Kidney tubule cell (primary cell): ENCODE measurements at regions not wholly inside any gene's neighbourhood (a gene's known extent, or its start where the extent isn't known, plus 50 kb on each side); places are given as distances from the start of the nearest gene placed in this dataset.
A peak's percentile ranks its signal among the peaks of the same experiment; 100 is the strongest.

Source experiments
- DNase-seq: peaks from one replicate; pipeline ENCODE4 v3.0.0-alpha.2; 2018; ENCODE audit warnings: low spot score

GRCh38 chr14:26204366-26204727 lies 393.5 kb downstream of the NOVA1 start:
- peak; percentile 30 for DNase-seq

- DNase-seq = peak; percentile 78
Observed at GRCh38 chr14:26200687-26201086, 397.1 kb downstream of the NOVA1 start.

DNA sequence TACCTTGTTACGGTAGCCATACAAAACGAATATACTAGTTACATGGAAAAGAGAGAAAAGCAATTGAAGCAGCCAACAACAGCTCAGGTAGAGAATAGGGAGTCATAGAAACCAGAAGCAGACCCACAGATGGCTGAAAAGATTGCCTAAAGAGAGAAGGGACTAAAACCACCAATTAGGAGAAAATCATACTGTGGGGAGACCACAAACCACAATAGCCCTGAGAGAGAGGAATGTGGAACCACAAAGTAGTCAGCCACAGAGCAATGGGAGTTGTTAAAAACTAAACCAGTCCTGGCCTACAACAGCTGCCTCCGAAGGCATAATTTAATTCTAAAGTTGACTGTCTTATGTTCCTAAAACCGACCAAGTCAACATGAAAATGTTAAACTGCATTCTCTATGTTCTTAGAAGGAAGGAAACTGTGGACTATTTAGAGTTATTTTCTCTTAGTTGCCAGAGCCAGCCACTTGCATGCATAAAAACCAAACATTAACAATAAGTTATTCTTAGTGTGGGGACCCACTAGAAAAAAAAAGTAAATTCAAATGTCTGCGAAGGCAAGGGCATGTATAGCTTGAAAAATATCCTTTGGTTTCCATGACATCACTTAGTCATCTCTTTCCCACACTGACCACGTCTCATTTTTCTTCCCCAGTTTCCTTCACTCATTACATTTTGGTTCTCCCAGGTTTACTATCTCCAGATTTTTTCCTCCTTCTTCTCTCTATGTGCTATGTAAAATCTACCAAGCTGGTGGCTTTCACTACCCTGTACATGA lies 398.1 kb downstream of the NOVA1 start:
- peak; percentile 89 for DNase-seq

DNA sequence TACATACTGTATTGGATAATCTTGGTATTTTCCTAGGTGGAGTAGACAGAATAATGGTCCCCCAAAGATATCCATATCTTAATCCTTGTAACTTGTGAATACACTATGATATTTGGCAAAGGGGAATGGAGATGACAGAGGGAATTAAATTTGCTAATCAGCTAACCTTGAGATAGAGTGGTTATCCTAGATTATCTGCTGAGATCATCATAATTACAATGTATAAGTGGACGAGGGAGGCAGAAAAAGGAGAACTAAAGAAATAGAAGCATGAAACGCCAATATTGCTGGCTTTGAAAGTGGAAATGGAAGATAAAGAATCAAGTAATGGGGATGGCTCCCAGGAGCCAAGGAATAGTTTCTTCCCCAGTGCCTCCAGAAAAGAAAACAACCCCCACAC lies 398.7 kb downstream of the NOVA1 start:
- no peak for DNase-seq

GRCh38 chr14:26194816-26195215 lies 403.0 kb downstream of the NOVA1 start:
- DNase-seq = no peak

DNA sequence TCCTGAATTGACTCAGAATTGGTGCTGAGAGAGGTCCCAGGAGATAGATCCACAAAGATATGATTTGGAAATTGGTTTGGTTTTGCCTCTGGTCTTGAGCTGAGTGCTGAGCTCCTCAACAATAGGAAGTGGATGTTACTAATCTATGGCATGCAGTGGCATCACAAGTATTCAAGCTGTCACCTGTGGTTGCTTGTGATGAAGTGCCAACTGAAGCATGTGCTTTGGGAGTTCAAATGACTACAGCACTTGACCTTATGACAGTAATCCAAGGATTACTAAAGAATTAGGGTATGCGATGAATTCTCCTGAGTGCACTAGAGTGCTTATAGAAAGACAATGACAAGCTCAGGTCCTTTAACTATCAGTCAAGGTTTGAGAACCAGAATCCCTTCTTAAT lies 406.2 kb downstream of the NOVA1 start:
- DNase-seq = peak; percentile 77

DNA sequence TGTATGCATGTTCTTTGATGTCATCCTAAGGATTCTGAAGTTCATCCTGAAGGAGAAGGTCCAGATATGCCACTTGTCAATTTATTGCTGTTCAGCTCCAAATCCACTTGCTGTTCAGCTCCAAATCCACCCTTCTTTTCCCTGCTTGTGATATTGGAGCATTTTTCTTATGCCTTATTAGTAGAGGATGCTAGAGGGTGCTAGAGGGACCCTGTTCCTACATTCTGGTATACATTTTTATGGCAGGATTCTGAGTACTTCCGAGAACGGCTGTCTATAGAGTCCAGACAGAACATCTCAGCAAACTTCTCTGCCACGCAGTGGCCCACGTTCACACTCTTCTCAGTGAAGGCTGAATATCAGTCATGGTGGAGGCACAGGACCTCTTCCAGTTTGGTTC lies 406.7 kb downstream of the NOVA1 start:
- no peak for DNase-seq

GRCh38 chr14:26190646-26191045 lies 407.2 kb downstream of the NOVA1 start:
- DNase-seq = peak; percentile 49

DNA sequence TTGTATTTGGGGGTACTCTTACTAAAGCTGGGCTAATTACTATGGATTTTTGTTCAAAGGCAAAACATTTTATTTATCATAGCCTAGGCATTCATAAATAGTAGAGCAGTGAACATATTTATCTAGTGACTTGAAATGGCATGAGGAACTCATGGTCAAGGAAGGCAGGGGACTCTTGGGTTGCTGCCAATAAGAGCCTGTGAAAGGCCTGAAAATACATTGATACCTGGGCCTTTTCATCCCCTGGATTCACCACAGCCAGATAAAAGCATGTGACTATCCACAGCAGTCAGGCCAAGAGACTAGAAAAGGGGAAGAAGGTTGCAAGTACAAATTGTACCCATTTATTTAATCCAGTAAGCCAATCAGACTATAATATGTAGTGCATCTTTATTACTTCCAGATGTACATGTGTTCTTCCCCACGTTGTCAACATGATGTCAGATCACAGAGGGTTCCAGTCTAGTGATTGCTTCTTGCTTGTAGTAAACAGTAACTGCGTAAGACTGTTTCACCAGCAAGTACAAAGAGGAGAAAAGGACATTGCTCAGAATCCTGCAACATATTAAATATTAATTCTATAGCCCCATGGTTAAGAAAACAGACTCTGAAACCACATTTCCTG lies 409.7 kb downstream of the NOVA1 start:
- DNase-seq = peak; percentile 55

GRCh38 chr14:26180221-26180620 lies 417.6 kb downstream of the NOVA1 start:
- no peak for DNase-seq

GRCh38 chr14:26175658-26176057 lies 422.2 kb downstream of the NOVA1 start:
- no peak for DNase-seq

DNA sequence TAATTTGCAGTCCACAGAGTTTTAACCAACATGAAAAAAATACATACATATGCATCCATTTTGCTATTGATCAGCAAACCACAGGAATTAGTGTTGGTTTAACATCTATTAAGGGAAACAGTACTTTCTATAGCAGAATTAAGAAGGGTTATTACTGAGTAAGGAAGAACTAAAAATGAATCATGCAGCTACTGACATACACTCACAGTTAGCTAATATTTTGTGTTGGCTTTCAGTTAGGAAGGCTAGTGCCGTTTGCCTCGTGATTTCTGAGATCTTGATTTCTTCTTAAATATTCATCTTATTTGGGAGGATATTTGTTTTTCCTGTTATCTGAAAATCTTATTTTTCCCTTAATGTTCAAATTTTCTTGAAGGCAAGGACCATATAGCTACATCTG lies 423.4 kb downstream of the NOVA1 start:
- DNase-seq = no peak

DNA sequence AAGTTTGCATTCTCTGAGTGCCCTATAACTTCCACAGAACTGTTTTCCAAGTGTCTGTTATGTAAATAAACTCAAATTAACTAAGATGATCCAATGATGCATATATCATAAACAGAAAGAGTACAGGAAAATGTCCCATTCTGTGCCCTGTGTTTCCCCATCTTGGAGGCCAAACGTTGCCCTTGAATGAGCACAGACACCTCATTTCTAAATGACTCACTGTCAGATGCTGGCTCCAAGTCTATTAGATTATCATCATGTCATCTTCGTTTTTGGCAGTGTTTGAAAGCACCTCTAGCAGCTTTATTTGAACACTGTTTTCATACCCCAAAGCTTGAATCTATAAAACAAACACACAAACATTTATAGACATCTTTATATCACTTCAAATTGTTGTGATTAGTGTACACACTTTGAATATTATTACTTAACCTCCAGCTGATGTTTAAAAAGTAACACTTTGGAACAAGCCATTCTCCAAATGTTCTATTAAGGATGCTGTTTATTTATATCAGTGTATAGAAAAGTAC lies 424.2 kb downstream of the NOVA1 start:
- peak; percentile 69 for DNase-seq

DNA sequence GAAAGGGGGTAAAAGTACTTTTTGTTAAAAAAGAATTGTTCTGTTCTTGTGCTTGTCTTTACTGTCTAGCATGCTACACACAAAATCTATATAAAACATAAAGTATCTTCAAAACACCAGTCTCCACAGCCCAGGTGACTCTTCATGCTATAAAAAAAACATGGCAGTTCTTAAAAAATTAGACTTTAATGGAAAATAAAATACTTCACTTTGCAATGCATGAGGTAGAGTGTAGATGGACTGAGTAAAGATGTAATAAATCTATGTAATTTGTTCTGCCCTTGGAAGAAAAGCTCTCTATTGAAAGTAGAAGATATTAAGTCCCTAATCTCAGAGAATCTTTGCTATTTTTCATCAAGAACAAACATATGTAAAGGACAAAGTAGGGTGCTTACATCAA lies 425.4 kb downstream of the NOVA1 start:
- no peak for DNase-seq

DNA sequence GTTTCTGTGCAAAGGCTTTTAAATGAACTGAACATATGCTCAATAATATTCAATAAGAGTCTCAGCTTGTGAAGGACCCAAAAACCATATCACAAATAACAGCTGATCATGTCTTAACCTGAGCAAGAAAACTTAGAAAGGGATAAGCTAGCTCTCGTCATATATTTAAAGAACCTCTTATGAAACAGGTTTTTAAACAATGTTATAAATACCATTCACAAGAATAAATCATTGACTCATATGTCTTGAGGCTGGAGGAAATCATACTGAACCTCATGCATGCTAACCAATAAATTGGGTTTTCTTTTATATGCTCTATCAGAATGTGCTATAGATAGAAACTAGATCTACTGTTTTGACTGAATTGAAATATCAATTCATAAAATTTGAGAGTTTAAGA lies 426.9 kb downstream of the NOVA1 start:
- DNase-seq = no peak

- DNase-seq = peak; percentile 57
Observed at GRCh38 chr14:26163761-26164160, 434.1 kb downstream of the NOVA1 start.

DNA sequence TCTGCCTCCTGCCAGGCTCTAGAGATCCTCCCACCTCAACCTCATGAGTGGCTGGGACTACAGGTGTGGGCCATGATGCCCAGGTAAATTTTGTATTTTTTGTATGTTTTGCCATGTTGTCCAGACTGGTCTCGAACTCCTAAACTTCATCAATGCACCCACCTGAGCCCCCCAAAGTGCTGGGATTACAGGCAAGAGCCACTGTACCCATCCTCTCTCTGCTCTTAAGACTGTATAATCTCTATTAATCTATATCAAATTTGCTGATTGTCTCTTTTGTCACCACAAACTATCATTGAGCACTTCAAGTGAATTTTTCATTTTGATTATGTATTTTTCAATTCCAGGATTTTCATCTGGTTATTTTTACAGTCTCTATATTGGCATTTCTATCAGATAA lies 440.3 kb downstream of the NOVA1 start:
- DNase-seq = no peak

- DNase-seq = no peak
Observed at GRCh38 chr14:26143057-26143456, 454.8 kb downstream of the NOVA1 start.

DNA sequence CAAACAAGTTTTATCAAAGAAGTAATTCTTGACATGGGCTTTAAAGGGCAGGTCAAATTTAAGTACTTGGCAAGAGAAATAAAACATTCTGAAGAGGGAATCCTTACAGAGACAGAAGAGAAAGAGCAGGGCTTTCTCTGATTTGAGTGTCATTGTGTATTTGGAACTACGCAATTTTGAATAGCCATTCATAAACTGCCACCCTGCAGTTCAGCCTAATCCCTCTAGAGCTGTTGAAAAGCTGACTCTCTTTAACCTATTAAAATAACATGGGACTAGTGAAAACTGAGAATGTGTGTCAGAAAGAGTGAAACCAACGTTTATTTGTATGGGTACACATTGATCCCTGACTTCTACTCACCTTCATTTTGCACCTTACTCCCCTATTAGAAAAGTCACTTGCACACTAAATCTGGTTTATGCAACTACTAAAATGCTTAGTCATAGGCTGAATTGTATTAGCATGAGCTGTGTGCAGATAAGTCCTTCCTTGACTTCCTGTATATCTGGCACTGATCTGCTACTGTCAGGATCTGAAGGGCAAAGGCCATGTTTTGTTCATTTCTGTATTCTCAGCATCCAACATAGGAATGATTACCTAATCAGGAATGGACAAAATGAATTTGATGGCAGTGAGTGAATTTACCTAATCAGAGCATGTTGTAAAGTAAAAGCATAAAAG lies 458.9 kb downstream of the NOVA1 start:
- peak; percentile 74 for DNase-seq

DNA sequence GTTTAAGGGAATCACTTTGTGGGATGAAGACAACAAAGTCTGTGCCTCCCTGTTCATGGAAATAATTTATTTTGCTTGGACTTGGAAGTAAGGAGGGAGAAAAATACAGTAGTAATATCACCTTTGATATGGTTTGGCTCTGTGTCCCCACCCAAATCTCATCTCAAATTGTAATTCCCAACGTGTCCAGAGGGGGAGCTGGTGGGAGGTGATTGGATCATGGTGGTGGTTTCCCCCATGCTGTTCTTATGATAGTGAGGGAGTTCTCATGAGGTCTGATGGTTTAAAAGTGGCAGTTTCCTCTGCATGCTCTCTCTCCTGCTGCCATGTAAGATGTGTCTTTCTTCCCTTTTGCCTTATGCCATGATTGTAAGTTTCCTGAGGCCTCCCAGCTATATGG lies 460.7 kb downstream of the NOVA1 start:
- no peak for DNase-seq

- no peak for DNase-seq
Observed at GRCh38 chr14:26132061-26132645, 465.7 kb downstream of the NOVA1 start.

- DNase-seq = no peak
Observed at GRCh38 chr14:26130690-26131089, 467.1 kb downstream of the NOVA1 start.
